Peyer's patch (tissue), 4 donors: ENCODE measurements at regions not wholly inside any gene's neighbourhood (a gene's known extent, or its start where the extent isn't known, plus 50 kb on each side); places are given as distances from the start of the nearest gene placed in this dataset.

Experiments used
- DNase-seq, 3 donors: peaks; one replicate each; pipeline ENCODE4 v3.0.0-alpha.2; 2017 to 2019
- H3K27ac ChIP-seq, 4 donors: fragments of 200-600 bp; sonication (generic); one replicate each; pipeline ENCODE4 v1.5.1; 2016 to 2019
- H3K27me3 ChIP-seq, 2 donors: fragments of 200-600 bp; sonication (generic); one replicate each; pipeline ENCODE4 v1.5.1; 2019
- H3K36me3 ChIP-seq, 3 donors: fragments of 200-600 bp; sonication (generic); one replicate each; pipeline ENCODE4 v1.5.1; 2016 to 2019
- H3K4me1 ChIP-seq, 4 donors: fragments of 200-600 bp; sonication (generic); one replicate each; pipeline ENCODE4 v1.5.1; 2016 to 2019
- H3K4me3 ChIP-seq, 4 donors: fragments of 200-600 bp; sonication (generic); 1 replicate in 3 of 4; 2 replicates in 1 of 4; pipeline ENCODE4 v1.5.1; 2016 to 2019; ENCODE audit warnings: mild to moderate bottlenecking in 1 of 4
- H3K9me3 ChIP-seq, 4 donors: fragments of 200-600 bp; sonication (generic); one replicate each; pipeline ENCODE4 v1.5.1; 2016 to 2019; ENCODE audit warnings: mild to moderate bottlenecking in 1 of 4
- POLR2A ChIP-seq, 2 donors: fragments of 450-650 bp; IDR thresholded peaks; one replicate each; pipeline ENCODE4 v1.5.1; 2017; ENCODE audit warnings: antibody characterized with exemption in 2 of 2, mild to moderate bottlenecking in 2 of 2, moderate library complexity in 2 of 2
- TF ChIP-seq, protein P1 (sequence below), 6 experiments: fragments of 450-650 bp in 4 of 6; fragments of 200-600 bp in 2 of 6; sonication (generic) in 1 of 6; IDR thresholded peaks; one replicate each; pipeline ENCODE4 v1.5.1; 2017 to 2019; ENCODE audit warnings: antibody characterized with exemption in 6 of 6, mild to moderate bottlenecking in 3 of 6, moderate library complexity in 1 of 6

DNA sequence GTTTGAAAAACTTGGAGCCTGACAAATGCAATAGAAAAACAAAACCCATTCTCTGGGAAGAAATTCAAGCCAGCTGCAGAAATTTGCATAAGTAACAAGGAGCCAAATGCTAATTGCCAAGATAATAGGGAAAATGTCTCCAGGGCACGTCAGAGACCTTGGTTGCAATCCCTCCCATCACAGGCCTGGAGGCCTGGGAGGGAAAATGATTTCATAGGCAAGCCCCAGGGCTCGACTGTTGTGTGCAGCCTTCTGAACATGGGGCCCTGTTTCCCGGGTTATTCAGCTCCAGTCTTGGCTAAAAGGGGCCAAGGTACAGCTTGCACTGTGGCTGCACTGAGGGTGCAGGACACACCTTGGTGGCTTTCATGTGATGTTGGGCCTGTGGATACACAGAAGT is 760.4 kb upstream of the PABPC4L start:
- Histone ChIP-seq H3K4me1 (no peaks in the 10 kb centered on the region), H3K27ac (no peak overlapping the region), H3K27me3 (no peaks in the 10 kb centered on the region), H3K4me3 (no peak overlapping the region), H3K36me3 (no peaks in the 10 kb centered on the region), H3K9me3 (no peaks in the 10 kb centered on the region)
- no peak for TF ChIP-seq POLR2A (IDR thresholded peaks at IDR 0.05)
- TF ChIP-seq, protein P1, sequence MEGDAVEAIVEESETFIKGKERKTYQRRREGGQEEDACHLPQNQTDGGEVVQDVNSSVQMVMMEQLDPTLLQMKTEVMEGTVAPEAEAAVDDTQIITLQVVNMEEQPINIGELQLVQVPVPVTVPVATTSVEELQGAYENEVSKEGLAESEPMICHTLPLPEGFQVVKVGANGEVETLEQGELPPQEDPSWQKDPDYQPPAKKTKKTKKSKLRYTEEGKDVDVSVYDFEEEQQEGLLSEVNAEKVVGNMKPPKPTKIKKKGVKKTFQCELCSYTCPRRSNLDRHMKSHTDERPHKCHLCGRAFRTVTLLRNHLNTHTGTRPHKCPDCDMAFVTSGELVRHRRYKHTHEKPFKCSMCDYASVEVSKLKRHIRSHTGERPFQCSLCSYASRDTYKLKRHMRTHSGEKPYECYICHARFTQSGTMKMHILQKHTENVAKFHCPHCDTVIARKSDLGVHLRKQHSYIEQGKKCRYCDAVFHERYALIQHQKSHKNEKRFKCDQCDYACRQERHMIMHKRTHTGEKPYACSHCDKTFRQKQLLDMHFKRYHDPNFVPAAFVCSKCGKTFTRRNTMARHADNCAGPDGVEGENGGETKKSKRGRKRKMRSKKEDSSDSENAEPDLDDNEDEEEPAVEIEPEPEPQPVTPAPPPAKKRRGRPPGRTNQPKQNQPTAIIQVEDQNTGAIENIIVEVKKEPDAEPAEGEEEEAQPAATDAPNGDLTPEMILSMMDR (IDR thresholded peaks at IDR 0.05) = no peak
- no peak for DNase-seq

DNA sequence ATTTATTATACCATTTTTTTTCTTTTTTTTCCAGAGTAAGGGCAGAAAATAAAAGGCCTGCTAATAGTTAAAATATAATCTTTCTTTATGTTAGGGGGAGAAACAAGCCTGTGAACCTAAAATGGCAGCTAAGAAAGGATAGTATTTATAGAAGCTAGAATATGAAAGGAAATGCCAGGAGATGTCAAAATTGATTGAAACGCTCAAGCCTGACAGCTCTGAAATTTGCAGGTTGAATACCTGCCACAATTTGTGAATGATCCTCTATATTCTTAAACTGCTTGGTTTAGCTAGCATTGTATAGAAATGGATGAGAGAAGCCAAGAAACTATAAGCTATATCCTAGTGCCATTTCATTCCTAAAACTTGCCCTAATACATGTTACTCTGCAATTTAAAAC is 757.3 kb upstream of the PABPC4L start:
- H3K27ac ChIP-seq = no peak overlapping the region
- H3K9me3 ChIP-seq = no peaks in the 10 kb centered on the region
- no peak for DNase-seq
- H3K36me3 ChIP-seq = no peaks in the 10 kb centered on the region
- no peaks in the 10 kb centered on the region for H3K27me3 ChIP-seq
- no peaks in the 10 kb centered on the region for H3K4me1 ChIP-seq
- H3K4me3 ChIP-seq = no peak overlapping the region
- TF ChIP-seq, protein P1 (IDR thresholded peaks at IDR 0.05) = no peak
- no peak for TF ChIP-seq POLR2A (IDR thresholded peaks at IDR 0.05)

GRCh38 chr4:134955059-134955458 is 753.5 kb upstream of the PABPC4L start:
- H3K9me3 ChIP-seq = no peaks in the 10 kb centered on the region
- no peak for DNase-seq
- no peaks in the 10 kb centered on the region for H3K36me3 ChIP-seq
- TF ChIP-seq, protein P1 (IDR thresholded peaks at IDR 0.05) = no peak
- no peak for TF ChIP-seq POLR2A (IDR thresholded peaks at IDR 0.05)
- H3K4me3 ChIP-seq = no peak overlapping the region
- no peaks in the 10 kb centered on the region for H3K27me3 ChIP-seq
- no peaks in the 10 kb centered on the region for H3K4me1 ChIP-seq
- H3K27ac ChIP-seq = no peak overlapping the region

DNA sequence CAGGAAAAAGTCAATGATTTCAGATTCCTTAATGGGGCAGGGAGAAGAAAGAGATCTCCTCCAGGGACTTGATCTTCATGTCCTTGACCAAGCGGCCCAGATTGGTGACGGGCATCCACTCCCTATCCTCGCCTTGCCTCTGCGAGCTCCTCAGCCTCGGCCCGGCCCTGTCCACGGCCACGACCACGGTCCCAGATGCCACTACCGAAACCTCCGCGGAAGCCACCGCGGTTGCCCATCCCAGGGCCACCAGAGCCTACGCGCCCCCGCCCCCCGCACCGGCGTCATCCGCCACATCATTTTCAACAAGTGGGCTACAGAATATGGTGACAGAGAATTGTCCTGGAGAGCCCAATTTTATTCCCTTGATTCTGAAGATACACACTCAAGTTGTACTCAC is 751.2 kb upstream of the PABPC4L start:
- TF ChIP-seq POLR2A (IDR thresholded peaks at IDR 0.05) = no peak
- TF ChIP-seq, protein P1 (IDR thresholded peaks at IDR 0.05) = no peak
- H3K27ac ChIP-seq = no peak overlapping the region
- DNase-seq = no peak
- no peaks in the 10 kb centered on the region for H3K36me3 ChIP-seq
- H3K4me3 ChIP-seq = no peak overlapping the region
- no peaks in the 10 kb centered on the region for H3K9me3 ChIP-seq
- H3K27me3 ChIP-seq = no peaks in the 10 kb centered on the region
- no peaks in the 10 kb centered on the region for H3K4me1 ChIP-seq

GRCh38 chr4:134952305-134952704 is 750.7 kb upstream of the PABPC4L start:
- Histone ChIP-seq H3K36me3 (no peaks in the 10 kb centered on the region), H3K9me3 (no peaks in the 10 kb centered on the region), H3K4me3 (no peak overlapping the region), H3K4me1 (no peaks in the 10 kb centered on the region), H3K27ac (no peak overlapping the region), H3K27me3 (no peaks in the 10 kb centered on the region)
- TF ChIP-seq, protein P1 (IDR thresholded peaks at IDR 0.05) = no peak
- no peak for TF ChIP-seq POLR2A (IDR thresholded peaks at IDR 0.05)
- no peak for DNase-seq

DNA sequence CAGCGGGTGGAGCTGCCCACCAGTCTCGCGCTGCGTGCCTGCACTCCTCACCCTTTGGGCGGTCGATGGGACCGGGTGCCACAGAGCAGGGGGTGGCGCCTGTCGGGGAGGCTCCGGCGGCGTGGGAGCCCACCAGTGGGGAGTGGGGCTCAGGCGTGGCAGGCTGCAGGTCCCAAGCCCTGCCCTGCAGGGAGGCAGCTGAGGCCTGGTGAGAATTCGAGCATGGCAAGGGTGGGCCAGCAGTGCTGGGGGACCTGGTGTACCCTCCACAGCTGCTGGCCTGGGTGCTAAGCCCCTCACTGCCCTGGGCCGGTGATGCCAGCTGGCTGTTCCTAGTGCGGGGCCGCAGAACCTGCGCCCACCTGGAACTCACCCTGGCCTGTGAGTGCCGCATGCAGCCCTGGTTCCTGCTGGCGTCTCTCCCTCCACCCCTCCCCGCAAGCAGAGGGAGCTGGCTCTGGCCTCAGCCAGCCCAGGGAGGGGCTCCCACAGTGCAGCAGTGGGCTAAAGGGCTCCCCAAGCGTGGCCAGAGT is 746.6 kb upstream of the PABPC4L start:
- DNase-seq = peak in 1 of 3 donors; percentile 36
- TF ChIP-seq, protein P1 (IDR thresholded peaks at IDR 0.05) = no peak
- no peak for TF ChIP-seq POLR2A (IDR thresholded peaks at IDR 0.05)
- Histone ChIP-seq H3K27ac (no peak overlapping the region), H3K4me1 (no peaks in the 10 kb centered on the region), H3K9me3 (no peaks in the 10 kb centered on the region), H3K27me3 (no peaks in the 10 kb centered on the region), H3K36me3 (no peaks in the 10 kb centered on the region), H3K4me3 (no peak overlapping the region)
